ENCODE measurements at regions not wholly inside any gene's neighbourhood (a gene's known extent, or its start where the extent isn't known, plus 50 kb on each side); places are given as distances from the start of the nearest gene placed in this dataset.
A peak's percentile ranks its signal among the peaks of the same experiment; 100 is the strongest.

GRCh38 chr1:29393451-29393826, 157.1 kb downstream of the PTPRU start:
- TF ChIP-seq E2F6 (IDR thresholded peaks at IDR 0.05; ENCODE audit: borderline replicate concordance, low read depth): no peak
- 0% methylated on average over 2 of the region's 2 CpGs for WGBS (ENCODE audit: missing lambda C conversion rate)
- CTCF ChIA-PET: no interaction called here
- FAIRE-seq: no peak
- ATAC-seq: no peak; a peak in 1 of 6 replicates
- no peaks in the 10 kb centered on the region for H3K9me3 ChIP-seq
- no peak for DNase-seq (ENCODE audit: low read depth in 1 of 2, low spot score in 1 of 2)
- H3K27ac ChIP-seq: no peak overlapping the region
- H3K4me1 ChIP-seq: no peaks in the 10 kb centered on the region
- POLR2A ChIA-PET: no interaction called here
- H3K4me3 ChIP-seq: no peak overlapping the region
- no peak overlapping the region for H3K4me2 ChIP-seq

DNA sequence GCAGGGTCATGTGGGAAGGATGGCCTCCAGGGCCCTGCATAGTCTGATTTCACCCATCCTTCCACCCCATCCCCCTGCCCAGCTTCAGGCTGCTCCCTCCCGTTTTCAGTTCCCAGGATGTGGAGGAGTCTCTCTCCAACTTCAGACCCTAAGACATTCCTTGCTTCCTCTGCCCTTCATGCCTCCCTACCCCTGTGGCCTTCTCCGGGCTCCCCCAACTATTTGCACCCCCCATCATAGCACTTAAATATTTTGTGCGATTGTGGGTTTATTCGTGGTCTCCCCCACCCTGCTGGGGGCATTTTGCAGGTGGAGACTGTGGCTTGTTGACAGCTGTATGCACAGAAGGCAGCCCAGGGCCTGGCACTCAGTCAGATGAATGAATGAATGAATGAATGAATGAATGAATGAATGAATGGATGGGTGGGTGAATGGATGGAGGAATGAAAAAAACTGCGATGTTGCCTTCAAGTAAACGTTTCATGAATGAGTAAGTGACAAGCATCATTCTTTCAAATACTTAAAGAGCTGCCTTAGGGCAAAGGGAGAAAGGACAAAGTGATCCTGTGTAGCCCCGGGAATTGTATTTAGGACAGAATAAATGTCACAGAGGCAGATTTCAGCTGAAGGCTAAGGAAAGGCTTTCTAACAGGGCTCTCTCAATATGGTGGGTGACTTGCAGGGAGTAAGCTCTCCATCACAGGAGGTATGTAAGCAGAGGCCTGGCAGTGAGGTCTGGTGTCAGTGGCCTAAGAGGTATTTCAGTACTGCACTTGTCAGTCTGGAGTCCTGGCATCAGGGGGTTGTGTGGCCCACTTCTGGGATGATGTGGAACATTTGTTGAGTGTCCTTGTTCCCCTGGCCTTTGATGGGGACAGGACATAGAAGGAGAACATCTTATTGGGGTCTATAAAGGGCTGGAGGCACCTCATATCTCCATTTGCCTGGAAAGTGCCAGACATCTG, 156.4 kb downstream of the PTPRU start:
- ChIA-PET CTCF (no interaction called here), POLR2A (no interaction called here)
- DNase-seq (ENCODE audit: low read depth in 1 of 2, low spot score in 1 of 2) (no peak), ATAC-seq (no peak), FAIRE-seq (no peak)
- Histone ChIP-seq H3K4me1 (no peaks in the 10 kb centered on the region), H3K4me3 (no peak overlapping the region), H3K27ac (no peak overlapping the region), H3K4me2 (no peak overlapping the region), H3K9me3 (no peaks in the 10 kb centered on the region)
- WGBS (ENCODE audit: missing lambda C conversion rate): 12% methylated on average over 7 of the region's 7 CpGs
- TF ChIP-seq, protein P1, sequence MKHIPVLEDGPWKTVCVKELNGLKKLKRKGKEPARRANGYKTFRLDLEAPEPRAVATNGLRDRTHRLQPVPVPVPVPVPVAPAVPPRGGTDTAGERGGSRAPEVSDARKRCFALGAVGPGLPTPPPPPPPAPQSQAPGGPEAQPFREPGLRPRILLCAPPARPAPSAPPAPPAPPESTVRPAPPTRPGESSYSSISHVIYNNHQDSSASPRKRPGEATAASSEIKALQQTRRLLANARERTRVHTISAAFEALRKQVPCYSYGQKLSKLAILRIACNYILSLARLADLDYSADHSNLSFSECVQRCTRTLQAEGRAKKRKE (CRISPR knock-in tag; IDR thresholded peaks at IDR 0.05; ENCODE audit: low read depth): no peak
- TF ChIP-seq ZC3H11A (IDR thresholded peaks at IDR 0.05): no peak
- TF ChIP-seq, protein P2, sequence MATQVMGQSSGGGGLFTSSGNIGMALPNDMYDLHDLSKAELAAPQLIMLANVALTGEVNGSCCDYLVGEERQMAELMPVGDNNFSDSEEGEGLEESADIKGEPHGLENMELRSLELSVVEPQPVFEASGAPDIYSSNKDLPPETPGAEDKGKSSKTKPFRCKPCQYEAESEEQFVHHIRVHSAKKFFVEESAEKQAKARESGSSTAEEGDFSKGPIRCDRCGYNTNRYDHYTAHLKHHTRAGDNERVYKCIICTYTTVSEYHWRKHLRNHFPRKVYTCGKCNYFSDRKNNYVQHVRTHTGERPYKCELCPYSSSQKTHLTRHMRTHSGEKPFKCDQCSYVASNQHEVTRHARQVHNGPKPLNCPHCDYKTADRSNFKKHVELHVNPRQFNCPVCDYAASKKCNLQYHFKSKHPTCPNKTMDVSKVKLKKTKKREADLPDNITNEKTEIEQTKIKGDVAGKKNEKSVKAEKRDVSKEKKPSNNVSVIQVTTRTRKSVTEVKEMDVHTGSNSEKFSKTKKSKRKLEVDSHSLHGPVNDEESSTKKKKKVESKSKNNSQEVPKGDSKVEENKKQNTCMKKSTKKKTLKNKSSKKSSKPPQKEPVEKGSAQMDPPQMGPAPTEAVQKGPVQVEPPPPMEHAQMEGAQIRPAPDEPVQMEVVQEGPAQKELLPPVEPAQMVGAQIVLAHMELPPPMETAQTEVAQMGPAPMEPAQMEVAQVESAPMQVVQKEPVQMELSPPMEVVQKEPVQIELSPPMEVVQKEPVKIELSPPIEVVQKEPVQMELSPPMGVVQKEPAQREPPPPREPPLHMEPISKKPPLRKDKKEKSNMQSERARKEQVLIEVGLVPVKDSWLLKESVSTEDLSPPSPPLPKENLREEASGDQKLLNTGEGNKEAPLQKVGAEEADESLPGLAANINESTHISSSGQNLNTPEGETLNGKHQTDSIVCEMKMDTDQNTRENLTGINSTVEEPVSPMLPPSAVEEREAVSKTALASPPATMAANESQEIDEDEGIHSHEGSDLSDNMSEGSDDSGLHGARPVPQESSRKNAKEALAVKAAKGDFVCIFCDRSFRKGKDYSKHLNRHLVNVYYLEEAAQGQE (IDR thresholded peaks at IDR 0.05): no peak
- no peak for TF ChIP-seq ESRRA (IDR thresholded peaks at IDR 0.05; ENCODE audit: borderline replicate concordance, low read length)
- TF ChIP-seq RFX5 (IDR thresholded peaks at IDR 0.05): no peak
- TF ChIP-seq CEBPB (IDR thresholded peaks at IDR 0.05): no peak
- TF ChIP-seq KDM5A (IDR thresholded peaks at IDR 0.05): no peak
- no peak for TF ChIP-seq ZNF302 (CRISPR knock-in tag; IDR thresholded peaks at IDR 0.05)
- TF ChIP-seq SREBF2 (IDR thresholded peaks at IDR 0.05): no peak

GRCh38 chr1:29392036-29392435, 155.7 kb downstream of the PTPRU start:
- TF ChIP-seq, protein P3, sequence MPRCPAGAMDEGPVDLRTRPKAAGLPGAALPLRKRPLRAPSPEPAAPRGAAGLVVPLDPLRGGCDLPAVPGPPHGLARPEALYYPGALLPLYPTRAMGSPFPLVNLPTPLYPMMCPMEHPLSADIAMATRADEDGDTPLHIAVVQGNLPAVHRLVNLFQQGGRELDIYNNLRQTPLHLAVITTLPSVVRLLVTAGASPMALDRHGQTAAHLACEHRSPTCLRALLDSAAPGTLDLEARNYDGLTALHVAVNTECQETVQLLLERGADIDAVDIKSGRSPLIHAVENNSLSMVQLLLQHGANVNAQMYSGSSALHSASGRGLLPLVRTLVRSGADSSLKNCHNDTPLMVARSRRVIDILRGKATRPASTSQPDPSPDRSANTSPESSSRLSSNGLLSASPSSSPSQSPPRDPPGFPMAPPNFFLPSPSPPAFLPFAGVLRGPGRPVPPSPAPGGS (IDR thresholded peaks at IDR 0.05): no peak
- TF ChIP-seq RAD21 (conservative IDR thresholded peaks at IDR 0.05 in 1 of 2, IDR thresholded peaks at IDR 0.05 in 1 of 2) (no peak), EHMT2 (IDR thresholded peaks at IDR 0.05; ENCODE audit: low read depth) (no peak), HOXB13 (CRISPR knock-in tag; IDR thresholded peaks at IDR 0.05; ENCODE audit: low read depth) (no peak), USF2 (IDR thresholded peaks at IDR 0.05) (no peak)
- TF ChIP-seq, protein P1 (CRISPR knock-in tag; IDR thresholded peaks at IDR 0.05; ENCODE audit: low read depth): no peak
- no peaks in the 10 kb centered on the region for H3K4me1 ChIP-seq
- FAIRE-seq (no peak), DNase-seq (ENCODE audit: low read depth in 1 of 2, low spot score in 1 of 2) (no peak), ATAC-seq (peak in 1 of 2 experiments; percentile 22; a peak in 1 of 6 replicates)
- H3K4me3 ChIP-seq: no peak overlapping the region
- H3K27ac ChIP-seq: no peak overlapping the region
- H3K9me3 ChIP-seq: no peaks in the 10 kb centered on the region
- no peak overlapping the region for H3K4me2 ChIP-seq
- 23% methylated on average over 3 of the region's 3 CpGs for WGBS (ENCODE audit: missing lambda C conversion rate)
- ChIA-PET CTCF (no interaction called here), POLR2A (no interaction called here)
